OCI-LY1 (cell line): ENCODE measurements at regions not wholly inside any gene's neighbourhood (a gene's known extent, or its start where the extent isn't known, plus 50 kb on each side); places are given as distances from the start of the nearest gene placed in this dataset.

Experiments
- H2AFZ ChIP-seq: fragments of 200-600 bp; sonication (generic), shearing (Covaris generic); 2 replicates; pipeline ENCODE4 v1.6.0; 2014; ENCODE audit warnings: antibody characterized with exemption, mild to moderate bottlenecking, low read length
- H3F3A ChIP-seq: fragments of 200-600 bp; sonication (generic), shearing (Covaris generic); 2 replicates; pipeline ENCODE4 v1.6.0; 2014; ENCODE audit warnings: mild to moderate bottlenecking, antibody characterized with exemption, low read length, moderate library complexity; ENCODE audit not compliant: insufficient read depth
- H3K27ac ChIP-seq: fragments of 200-600 bp; sonication (generic); 2 replicates; pipeline ENCODE4 v1.5.1; 2014; ENCODE audit warnings: low read length, mixed run types, mild to moderate bottlenecking, low read depth; ENCODE audit not compliant: poor library complexity, severe bottlenecking
- H3K27me3 ChIP-seq: fragments of 200-600 bp; sonication (generic); 2 replicates; pipeline ENCODE4 v1.6.0; 2014; ENCODE audit warnings: antibody characterized with exemption, mild to moderate bottlenecking, low read length, moderate library complexity; ENCODE audit not compliant: insufficient read depth
- H3K36me3 ChIP-seq: fragments of 200-600 bp; sonication (generic); 2 replicates; pipeline ENCODE4 v1.6.1; 2014; ENCODE audit warnings: mild to moderate bottlenecking, antibody characterized with exemption, low read length, moderate library complexity, mixed read lengths; ENCODE audit not compliant: insufficient read depth
- H3K4me1 ChIP-seq: fragments of 200-600 bp; sonication (generic); 2 replicates; pipeline ENCODE4 v1.5.1; 2014; ENCODE audit warnings: mild to moderate bottlenecking, low read length, moderate library complexity; ENCODE audit not compliant: insufficient read depth, severe bottlenecking
- H3K4me2 ChIP-seq: fragments of 200-600 bp; sonication (generic), shearing (Covaris generic); 2 replicates; pipeline ENCODE4 v1.6.1; 2014; ENCODE audit warnings: low read length
- H3K4me3 ChIP-seq: fragments of 200-600 bp; sonication (generic); 2 replicates; pipeline ENCODE4 v1.5.1; 2014; ENCODE audit warnings: low read length, low read depth, mild to moderate bottlenecking, mixed read lengths; ENCODE audit not compliant: poor library complexity, severe bottlenecking
- H3K79me2 ChIP-seq: fragments of 200-600 bp; shearing (Covaris generic); 2 replicates; pipeline ENCODE4 v1.6.1; 2016; ENCODE audit warnings: mixed run types, low read length, mixed read lengths; ENCODE audit not compliant: insufficient read depth
- H3K9ac ChIP-seq: fragments of 200-600 bp; sonication (generic), shearing (Covaris generic); 2 replicates; pipeline ENCODE4 v1.6.1; 2014; ENCODE audit warnings: mild to moderate bottlenecking, low read length, mixed read lengths
- H3K9me2 ChIP-seq: fragments of 200-600 bp; sonication (generic), shearing (Covaris generic); 2 replicates; pipeline ENCODE4 v1.6.1; 2014; ENCODE audit warnings: low read depth, mild to moderate bottlenecking, low read length, mixed read lengths
- H3K9me3 ChIP-seq: fragments of 200-600 bp; shearing (Covaris generic); 2 replicates; pipeline ENCODE4 v1.6.1; 2014; ENCODE audit warnings: low read length, mixed read lengths
- H4K20me1 ChIP-seq: fragments of 200-600 bp; sonication (generic), shearing (Covaris generic); 2 replicates; pipeline ENCODE4 v1.6.0; 2016; ENCODE audit warnings: mild to moderate bottlenecking, low read length; ENCODE audit not compliant: insufficient read depth
- EZH2 ChIP-seq: fragments of 200-600 bp; sonication (generic), shearing (Covaris generic); IDR thresholded peaks from 2 replicates; pipeline ENCODE4 v1.8.0; 2017; ENCODE audit warnings: borderline replicate concordance, mixed run types, mild to moderate bottlenecking, antibody characterized with exemption, low read length, moderate library complexity, mixed read lengths
- TF ChIP-seq, protein P1 (sequence below): fragments of 200-600 bp; sonication (generic), shearing (Covaris generic); IDR thresholded peaks from 2 replicates; pipeline ENCODE4 v1.5.1; 2017; ENCODE audit warnings: mild to moderate bottlenecking, antibody characterized with exemption, low read length, moderate library complexity, mixed read lengths

GRCh38 chr11:62026739-62027370 lies 59.4 kb upstream of the FTH1 start:
- Histone ChIP-seq H3K4me1 (no peaks in the 10 kb centered on the region), H3K4me2 (no peak overlapping the region), H2AFZ (no peak overlapping the region), H3K9me2 (no peaks in the 10 kb centered on the region), H3K36me3 (no peaks in the 10 kb centered on the region), H3K27ac (no peak overlapping the region), H3K27me3 (0 out of 2 replicates have a peak, but pooled peaks cover 7% of the 10 kb centered on the region), H3F3A (no peaks in the 10 kb centered on the region), H3K79me2 (no peaks in the 10 kb centered on the region), H3K9me3 (no peaks in the 10 kb centered on the region), H3K4me3 (no peak overlapping the region), H3K9ac (no peak overlapping the region), H4K20me1 (no peaks in the 10 kb centered on the region)
- TF ChIP-seq, protein P1, sequence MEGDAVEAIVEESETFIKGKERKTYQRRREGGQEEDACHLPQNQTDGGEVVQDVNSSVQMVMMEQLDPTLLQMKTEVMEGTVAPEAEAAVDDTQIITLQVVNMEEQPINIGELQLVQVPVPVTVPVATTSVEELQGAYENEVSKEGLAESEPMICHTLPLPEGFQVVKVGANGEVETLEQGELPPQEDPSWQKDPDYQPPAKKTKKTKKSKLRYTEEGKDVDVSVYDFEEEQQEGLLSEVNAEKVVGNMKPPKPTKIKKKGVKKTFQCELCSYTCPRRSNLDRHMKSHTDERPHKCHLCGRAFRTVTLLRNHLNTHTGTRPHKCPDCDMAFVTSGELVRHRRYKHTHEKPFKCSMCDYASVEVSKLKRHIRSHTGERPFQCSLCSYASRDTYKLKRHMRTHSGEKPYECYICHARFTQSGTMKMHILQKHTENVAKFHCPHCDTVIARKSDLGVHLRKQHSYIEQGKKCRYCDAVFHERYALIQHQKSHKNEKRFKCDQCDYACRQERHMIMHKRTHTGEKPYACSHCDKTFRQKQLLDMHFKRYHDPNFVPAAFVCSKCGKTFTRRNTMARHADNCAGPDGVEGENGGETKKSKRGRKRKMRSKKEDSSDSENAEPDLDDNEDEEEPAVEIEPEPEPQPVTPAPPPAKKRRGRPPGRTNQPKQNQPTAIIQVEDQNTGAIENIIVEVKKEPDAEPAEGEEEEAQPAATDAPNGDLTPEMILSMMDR, result no peak
- TF ChIP-seq EZH2, result no peak

DNA sequence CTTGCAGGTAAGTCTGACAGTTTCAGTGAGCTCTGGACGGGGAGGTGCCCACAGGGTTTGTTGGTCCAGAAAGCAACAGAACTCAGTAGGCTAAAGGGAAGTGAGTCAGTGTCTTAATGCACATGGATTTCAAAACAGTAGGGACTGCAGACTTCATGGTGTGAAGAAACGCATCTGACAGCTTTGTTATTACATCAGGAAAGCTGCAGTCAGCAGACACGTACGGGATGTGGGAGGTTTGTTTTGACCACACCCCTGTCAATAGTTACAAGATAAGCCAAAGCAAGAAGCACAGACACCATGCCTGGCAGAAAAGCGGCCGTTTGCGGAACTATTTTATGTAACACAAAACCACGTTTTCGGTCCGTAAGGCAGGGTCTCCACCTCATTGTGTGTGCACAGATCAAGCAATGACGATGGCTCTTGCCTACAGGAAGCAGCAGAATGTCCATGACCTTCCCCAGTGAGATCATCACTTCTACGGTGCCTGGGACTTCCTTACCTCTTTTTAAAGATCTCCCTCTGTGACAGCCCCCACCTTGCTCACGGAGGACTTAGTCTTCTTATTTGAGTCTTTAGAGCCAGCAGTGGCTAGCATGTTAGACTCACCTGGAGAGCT lies 58.2 kb upstream of the FTH1 start:
- peaks cover 9% of the 10 kb centered on the region; the same call in 1 of the 2 replicates for H3K27me3 ChIP-seq
- H3K4me2 ChIP-seq, result no peak overlapping the region
- no peaks in the 10 kb centered on the region for H4K20me1 ChIP-seq
- H3K36me3 ChIP-seq, result no peaks in the 10 kb centered on the region; the same call in 1 of the 2 replicates
- H3K4me1 ChIP-seq, result no peaks in the 10 kb centered on the region
- no peaks in the 10 kb centered on the region for H3F3A ChIP-seq
- no peaks in the 10 kb centered on the region for H3K79me2 ChIP-seq
- H3K9me2 ChIP-seq, result no peaks in the 10 kb centered on the region
- 0 out of 2 replicates have a peak, but pooled peaks cover 3% of the 10 kb centered on the region for H3K9me3 ChIP-seq
- no peak overlapping the region for H2AFZ ChIP-seq
- TF ChIP-seq, protein P1, result no peak
- TF ChIP-seq EZH2, result no peak
- no peak overlapping the region for H3K9ac ChIP-seq
- no peak overlapping the region for H3K4me3 ChIP-seq
- no peak overlapping the region for H3K27ac ChIP-seq

DNA sequence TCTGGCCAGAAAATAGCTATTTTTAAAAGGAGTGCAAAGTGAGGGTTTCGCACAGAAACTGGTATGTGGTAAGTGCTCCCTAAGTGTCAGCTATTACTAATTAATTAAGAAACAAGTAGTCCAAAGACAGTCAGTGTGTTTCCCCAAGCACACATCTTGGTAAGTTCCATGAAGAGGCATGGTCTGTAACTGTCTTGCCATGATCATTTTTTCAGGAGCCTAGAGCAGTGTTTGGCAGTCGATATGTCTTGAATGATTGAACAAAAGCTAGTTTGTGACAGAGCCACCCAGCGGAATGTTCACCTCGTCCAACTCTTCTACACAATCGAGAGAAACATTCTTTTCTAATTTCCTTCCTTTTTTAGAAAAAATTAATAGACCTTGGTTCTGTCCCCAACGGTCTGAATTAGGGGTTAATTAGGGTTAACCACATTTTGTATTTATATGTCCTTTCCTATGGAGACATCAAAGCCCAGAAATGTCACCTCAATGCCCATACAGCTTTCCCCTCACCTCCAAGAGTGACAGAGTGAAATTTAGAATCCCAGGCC lies 57.6 kb upstream of the FTH1 start:
- TF ChIP-seq EZH2, result no peak
- TF ChIP-seq, protein P1, result no peak
- no peak overlapping the region for H3K9ac ChIP-seq
- no peak overlapping the region for H3K4me2 ChIP-seq
- no peaks in the 10 kb centered on the region for H4K20me1 ChIP-seq
- H3K9me3 ChIP-seq, result 0 out of 2 replicates have a peak, but pooled peaks cover 3% of the 10 kb centered on the region
- H3K4me3 ChIP-seq, result no peak overlapping the region
- no peaks in the 10 kb centered on the region for H3K9me2 ChIP-seq
- H3K27ac ChIP-seq, result no peak overlapping the region
- H2AFZ ChIP-seq, result no peak overlapping the region
- no peaks in the 10 kb centered on the region; the same call in 1 of the 2 replicates for H3K36me3 ChIP-seq
- no peaks in the 10 kb centered on the region for H3K79me2 ChIP-seq
- peaks cover 9% of the 10 kb centered on the region; the same call in 1 of the 2 replicates for H3K27me3 ChIP-seq
- H3K4me1 ChIP-seq, result no peaks in the 10 kb centered on the region
- no peaks in the 10 kb centered on the region for H3F3A ChIP-seq
